ENCODE measurements at regions not wholly inside any gene's neighbourhood (a gene's known extent, or its start where the extent isn't known, plus 50 kb on each side); places are given as distances from the start of the nearest gene placed in this dataset.
"Not testable (repeated sequence)": the region's sequence is repeated elsewhere in the genome, so short reads cannot be mapped to it uniquely, and the experiment has no call there.

DNA sequence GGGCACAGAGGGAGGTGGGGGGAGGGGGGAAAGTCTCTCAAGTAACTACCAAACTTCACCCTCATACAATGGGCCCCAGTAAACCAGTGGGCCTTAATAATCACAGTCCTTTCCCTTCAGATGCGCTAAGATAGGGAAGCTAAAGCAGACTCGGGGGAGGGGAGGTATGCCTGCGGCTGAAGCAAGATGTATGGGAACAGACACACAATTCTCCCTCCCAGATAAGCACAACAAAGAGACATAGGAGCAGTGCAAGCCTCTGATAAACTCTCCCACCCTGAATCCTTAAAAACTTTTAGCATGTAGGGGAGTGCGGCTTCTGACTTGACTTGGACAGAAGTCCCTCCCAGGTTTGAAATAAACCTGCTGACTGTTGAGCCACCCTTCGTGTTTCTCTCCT, 54.7 kb downstream of the PROP1 start:
- not testable (repeated sequence) for DNase-seq (ENCODE audit: low read depth)

DNA sequence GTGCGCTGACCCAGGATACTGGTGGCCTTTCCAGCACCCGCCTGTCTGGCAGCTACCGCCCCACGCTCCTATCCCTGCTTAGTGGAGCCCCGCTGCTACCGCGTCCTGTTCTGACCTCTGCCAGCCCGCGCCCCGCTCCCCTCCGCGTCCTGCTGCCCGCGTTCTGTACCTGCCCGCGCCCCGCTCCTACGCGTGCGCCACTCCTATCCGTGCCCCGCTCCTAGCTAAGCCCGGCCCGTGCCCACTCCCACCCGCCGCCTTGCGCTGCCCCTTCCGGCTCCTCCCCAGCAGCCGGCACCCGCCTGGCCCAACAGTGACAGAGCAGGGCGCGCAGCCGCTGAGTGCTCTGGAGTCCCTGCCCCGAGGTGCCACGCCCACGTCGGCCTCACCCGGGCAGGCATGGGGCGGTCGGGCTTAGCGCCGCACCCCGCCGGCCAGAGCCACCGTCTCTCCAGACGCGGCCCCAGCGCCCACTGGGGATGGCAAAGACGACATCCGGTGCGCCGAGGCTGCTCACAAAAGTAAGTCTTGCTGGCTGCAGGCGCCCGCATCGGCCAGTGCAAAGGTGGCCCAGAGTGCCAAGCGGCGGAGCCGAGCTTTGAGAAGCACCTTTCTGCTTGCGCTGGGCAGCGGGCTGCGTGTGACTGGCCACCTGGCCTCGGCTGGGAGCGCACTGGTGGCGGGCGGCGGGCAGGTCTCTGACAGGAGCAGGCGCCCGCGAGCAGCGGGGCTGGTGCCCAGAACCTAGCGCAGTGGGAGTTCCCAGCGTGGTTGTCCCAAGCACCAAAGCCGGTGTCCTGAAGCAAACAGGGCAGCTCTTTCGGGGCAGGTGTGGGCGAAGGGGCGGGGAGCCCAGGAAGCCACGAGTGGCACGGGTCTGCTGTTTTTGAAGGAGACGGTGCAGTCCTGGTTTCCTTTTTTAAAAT, 56.5 kb downstream of the PROP1 start:
- DNase-seq (ENCODE audit: low read depth): not testable (repeated sequence)

DNA sequence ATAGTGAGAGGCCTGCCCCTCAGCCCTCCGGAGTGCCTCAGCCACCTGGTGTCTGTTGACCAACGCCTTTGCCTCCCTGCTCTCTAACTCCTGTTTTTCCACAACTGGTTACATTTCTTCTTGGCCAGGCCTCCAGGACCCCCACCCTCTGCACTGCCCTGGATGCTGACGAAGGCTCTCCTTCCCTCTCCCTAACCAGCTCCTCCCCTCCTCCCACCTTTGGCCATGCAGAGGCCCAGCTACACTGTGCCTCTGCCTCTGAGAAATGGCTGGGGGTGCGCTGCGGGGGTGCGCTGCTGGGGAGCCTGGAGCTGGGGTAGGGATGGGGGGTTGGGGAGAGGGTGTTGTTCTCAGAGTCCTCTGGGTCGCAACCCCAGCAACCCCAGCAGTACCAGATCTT, 57.3 kb downstream of the PROP1 start:
- DNase-seq (ENCODE audit: low read depth): not testable (repeated sequence)

DNA sequence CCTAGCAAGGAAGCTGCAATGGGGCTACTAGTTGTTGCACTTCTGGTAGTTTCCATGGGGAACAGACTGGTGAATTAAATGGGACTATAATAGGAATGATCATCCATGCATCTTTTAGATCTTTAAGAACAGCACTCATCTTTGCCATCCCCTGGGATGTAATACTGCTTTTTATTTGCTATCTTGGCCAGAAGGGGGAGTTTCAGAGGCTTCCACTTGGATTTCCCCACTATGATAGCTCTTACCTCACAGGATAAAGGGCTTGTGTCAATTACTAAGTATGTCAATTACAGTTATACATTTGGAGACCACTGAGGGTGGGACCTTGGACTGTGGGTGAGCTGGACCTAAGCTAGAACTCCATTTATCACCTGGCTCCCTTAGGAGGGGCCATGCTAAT, 61.8 kb downstream of the PROP1 start:
- DNase-seq (ENCODE audit: low read depth): not testable (repeated sequence)

DNA sequence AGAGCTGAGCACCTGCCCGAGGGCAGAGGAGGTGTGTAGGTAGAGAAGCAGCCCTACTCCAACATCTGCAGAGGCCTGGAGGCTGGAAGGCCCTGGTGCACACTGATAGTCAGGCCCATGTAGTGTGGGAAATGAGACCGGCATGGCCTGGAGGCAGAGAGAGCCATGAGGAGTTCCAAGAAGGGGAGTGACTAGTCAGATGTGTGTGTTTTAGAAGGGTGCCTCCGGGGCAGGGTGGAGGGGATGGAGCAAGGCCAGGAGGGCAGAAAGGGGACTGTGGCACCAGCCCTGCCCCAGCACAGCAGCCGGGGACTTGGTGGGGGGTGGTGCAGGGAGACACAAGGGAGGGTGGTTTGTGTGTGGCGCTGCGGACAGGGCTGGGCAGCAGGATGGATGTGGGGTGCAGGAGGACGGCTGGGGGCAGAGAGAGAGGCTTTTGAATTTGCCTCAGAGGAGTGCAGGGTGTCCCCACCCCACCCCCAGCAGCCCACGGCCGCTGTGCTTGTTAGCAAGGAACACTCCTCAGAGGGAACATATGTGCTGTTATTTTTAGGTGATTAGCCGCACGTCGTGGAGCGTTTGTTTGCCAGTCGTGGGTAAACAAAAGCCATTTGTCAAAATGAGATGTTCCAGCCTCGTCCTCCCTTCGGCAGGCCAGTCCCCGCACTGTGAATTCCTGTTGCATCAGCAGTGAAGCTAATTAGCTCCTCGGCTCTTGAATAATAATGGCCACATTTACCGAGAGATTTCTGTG, 65.6 kb downstream of the PROP1 start:
- not testable (repeated sequence) for DNase-seq (ENCODE audit: low read depth)

DNA sequence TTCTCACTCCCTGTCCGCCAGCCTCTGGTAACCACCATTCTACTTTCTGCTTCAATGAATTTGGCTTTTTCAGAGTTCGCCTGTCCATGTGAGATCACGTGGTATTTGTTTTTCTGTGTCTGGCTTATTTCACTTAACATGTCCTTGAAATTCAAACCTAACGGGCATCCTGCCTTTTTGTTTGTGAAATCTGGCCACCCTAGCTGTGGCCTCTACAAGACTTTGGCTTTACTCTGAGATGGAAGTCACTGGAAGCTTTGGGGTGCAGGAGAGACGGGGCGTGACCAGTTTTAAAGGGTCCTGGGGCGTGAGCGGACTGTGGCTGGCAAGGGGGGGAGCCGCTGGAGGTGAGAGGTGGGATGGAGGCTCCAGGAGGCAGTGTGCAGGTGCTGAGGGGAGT, 66.4 kb downstream of the PROP1 start:
- DNase-seq (ENCODE audit: low read depth): not testable (repeated sequence)

DNA sequence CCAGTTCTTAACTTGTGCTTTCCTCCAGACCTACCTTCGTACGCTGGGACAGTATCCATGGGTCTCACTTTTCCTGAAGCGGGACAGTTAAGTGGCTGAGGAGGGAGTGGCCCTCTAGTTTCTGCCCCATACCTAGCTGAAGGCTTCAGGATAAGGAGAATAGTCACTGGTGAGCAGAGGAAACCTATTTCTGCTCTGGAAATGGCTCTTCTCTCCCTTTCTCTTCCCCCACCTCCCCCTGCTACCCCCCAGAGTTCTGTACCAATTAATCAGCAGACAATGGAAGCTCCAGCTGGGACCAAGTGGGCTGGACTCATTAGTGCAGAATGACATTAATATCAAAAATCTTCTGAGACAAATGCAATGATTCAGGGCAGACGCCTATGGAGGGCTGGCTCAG, 68.5 kb downstream of the PROP1 start:
- DNase-seq (ENCODE audit: low read depth): not testable (repeated sequence)

DNA sequence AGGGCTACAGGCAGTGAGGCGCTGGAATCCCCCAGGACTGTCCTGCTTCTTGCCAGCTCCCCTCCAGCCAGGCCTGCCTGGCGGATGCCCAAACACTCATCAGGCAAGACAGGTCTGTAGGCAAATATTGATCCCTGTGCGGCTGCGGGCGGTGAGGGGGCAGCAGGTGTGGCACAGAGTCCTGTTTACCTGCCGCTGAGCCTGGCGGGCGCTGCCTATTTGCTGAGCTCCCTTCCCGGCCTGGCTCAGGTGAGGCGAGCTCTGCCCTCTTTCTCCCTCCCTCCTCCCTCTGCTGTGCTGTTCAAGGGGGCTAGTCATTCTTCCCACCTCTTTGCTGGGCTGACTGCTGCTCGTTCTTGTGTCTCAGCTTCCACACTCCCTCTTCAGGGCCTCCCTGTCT, 71.5 kb downstream of the PROP1 start:
- not testable (repeated sequence) for DNase-seq (ENCODE audit: low read depth)

DNA sequence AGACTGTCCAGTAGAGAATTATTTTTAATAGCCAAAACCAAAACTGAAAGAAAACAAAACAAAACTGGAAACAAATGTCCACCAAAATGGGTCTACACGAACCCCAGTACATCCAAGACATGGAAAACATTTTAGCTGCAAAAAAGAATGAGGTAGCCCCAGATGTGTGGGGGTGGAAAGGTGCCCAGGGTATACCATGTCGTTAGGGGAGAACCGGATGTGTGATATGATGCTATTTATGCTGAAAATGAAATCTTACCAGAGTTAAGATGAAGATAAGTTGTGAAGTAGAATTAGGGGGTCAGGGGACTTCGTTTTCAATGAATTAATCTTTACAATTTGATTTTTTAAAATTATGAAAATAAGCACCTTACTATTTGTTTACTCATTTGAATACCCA, 72.2 kb downstream of the PROP1 start:
- DNase-seq (ENCODE audit: low read depth): not testable (repeated sequence)

DNA sequence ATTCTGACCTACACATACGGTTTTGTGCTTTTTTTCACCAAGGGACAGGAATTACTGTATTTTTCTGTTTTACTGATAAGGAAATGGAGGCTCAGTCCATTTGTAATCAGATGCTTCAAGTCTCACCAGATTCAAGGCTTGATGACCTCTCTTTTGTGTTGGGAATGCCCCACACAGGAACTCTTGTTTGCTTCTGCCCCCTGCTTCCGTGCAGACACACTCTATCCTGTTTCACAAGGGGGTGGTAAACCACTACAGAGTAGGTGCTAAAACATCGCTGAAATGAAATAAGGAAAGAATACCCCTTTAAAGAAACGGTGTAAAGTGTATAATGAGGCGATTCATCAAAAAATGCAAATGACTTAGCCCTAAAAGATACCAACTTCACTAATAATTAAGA, 72.9 kb downstream of the PROP1 start:
- DNase-seq (ENCODE audit: low read depth): not testable (repeated sequence)

DNA sequence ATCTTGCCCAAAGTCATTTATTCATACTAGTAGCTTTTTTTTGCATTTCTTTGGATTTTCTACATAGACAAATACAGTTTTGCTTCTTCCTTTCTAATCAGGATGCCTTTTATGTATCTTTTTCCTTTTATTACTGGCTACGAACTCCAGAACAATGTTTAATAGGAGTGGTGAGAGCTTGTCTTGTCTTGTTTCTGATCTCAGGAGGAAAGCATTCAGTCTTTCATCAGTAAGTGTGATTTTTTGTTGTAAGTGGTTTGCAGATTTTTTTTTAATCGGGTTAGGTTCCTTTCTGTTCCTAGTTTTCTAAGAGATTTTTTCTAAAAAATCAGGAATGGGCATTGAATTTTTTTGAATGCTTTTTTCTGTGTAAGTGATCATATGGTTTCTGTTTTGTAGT, 86.8 kb downstream of the PROP1 start:
- peak; percentile 14 for DNase-seq (ENCODE audit: low read depth)

DNA sequence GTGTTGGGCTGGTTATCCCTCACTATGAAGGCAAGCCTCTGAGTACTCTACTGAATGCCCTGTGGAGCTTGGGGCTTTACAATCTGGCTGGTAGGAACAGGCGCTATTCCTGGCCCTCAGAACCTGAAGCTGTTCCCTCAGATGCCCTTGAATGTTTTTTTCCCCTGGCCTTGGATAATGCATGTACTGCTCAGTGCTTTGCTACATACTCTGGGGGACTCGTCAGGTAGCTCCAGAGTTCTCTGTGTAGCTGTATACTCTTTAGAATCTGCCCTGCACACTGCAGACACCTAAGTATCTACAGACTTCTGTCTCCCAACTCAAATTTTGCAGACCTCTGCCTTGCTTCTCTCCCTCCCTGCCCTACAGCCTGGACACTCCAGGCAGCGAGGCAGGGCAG, 93.2 kb downstream of the PROP1 start:
- DNase-seq (ENCODE audit: low read depth): not testable (repeated sequence)

DNA sequence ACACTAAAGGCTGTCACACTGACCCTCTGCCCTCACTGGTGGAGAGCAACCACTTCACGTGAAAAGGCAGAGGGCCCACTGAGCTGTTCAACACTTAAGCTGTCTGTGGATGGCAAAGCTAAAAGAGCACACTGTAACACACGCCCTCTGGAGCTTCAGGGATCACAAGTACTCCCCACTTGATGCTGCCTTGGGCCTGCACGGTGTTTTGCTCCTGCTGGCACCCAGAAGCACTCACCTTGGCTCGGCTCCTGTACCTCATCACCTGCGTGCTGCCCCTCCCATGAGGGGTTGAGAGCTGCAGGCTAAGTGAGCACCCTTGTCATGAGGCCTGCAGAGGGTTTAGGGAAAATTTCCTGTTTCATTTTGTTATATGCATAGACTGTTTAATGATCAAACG, 96.0 kb downstream of the PROP1 start:
- not testable (repeated sequence) for DNase-seq (ENCODE audit: low read depth)

DNA sequence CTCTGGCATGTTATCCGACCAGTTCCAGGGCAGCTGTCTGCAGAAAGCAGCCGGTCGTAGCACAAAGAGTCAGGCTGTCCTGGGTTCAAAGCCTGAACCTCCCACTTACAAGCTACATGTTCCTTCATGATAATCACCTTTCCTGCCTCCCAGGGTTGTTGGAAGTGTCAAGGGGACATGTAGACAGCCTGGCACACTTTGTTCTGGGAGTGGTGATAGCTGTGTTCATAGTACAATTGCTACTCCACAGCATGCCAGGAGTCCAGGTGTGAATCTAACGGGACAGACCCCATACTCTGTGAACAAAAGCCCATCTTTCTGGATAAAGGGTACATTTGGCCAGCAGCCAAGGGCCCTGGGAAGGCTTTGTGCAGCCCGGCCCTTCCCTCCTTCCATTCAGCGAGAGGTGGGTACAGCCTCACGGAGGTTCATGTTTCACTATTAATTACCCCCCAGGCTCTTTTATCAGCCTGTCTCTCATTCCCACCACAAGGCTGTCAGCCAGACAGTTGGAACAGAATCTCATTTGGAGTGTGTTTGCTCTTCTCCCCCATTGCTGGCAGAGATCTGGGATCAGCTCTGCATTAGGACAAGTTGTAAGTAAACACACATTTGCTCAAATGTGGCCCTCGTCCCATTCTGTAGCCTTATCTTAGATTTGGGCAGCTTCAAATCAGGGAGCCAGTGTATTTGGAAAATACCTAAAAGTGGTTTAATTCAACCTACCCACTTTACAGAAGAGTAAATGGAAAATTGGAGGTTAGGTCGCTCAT, 101.2 kb downstream of the PROP1 start:
- not testable (repeated sequence) for DNase-seq (ENCODE audit: low read depth)

DNA sequence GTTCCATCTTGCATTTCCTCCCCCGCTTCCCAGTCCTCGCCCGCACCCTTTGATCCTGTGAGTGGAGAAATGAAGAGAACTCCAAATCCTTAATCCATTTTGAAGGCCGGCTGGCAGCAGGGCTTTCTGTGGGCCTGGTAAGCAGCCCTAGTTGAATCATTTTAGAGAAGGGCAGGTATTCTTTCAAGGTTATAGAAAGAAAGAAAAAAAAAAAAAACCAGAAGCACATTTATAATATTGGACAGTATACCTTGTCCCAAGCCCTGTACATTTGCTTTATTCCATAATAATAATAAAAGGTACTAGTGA, 103.7 kb downstream of the PROP1 start:
- not testable (repeated sequence) for DNase-seq (ENCODE audit: low read depth)

DNA sequence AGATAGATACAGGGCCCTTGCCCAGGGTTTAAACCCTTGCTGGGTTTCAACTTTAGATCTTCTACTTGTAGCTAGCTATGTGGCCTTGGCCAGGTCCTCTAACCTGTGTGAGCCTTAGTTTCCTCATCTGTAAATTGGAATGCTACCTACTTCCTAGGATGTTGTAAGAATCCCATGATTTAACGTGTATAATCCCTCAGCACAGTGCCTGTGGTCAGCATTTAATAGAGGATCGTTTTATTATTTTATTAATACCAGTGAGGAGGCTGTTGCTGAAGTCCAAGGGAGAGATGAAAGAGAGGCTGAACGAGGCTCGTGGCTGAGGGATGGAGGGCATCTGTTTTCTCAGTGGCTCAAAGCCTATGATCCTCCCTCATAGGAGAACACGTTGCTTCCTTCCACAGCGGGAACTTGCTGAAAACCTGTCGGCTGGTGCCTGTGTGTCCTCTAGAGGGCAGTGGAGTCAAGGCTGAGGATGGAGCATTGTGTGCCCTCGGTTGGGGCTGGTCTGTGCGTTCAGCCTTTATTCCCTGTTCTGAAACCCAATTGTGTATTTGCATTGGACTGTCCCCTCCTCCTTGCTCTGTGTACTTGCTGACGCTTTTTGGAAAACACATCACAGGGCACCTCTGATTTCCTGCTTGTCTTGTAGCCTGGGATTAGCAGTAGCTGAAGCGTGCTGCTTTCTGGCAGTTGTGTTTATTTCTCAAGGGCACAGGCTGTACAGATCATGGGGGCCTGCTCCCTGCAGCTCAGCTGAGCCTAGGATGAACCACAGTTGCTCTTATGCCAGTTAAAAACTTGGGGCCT, 104.3 kb downstream of the PROP1 start:
- DNase-seq (ENCODE audit: low read depth): not testable (repeated sequence)

DNA sequence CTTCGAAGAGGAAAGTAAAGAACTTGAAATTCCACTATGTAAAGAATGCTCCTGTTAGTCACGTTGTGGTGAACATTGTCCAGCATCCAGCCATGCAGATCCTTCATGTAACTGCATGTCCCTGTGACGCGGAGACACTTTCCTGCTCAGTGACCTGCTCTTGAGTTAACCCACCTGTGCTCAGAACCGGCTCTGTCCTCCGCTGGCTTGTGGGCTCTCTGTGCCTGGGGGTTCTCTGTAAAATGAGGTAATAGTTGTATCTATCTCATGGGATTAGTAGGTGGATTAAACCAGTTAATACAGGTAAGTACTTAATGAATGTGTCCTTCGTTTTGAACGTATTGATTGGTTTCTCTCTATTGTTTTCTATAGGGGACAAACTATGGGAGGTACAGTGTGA, 100.6 kb upstream of the FAM153A start:
- DNase-seq (ENCODE audit: low read depth): not testable (repeated sequence)

DNA sequence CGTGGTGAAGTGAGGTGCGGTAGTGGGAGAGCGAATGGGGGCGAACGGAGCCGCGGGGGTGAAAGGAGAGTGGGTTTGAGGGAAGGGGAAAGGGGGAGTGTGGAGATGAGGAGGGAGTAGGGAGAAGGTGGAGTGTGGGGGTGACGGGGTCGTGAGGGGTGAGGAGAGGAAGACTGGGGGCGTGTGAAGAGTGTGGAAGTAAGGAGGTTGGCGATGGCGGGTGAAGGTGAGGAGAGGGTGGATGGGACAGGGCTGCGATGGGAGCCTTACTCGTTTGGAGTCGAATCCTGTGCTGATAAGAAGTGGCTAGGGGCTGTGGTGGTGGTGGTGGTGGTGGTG, 93.2 kb upstream of the FAM153A start:
- not testable (repeated sequence) for DNase-seq (ENCODE audit: low read depth)

DNA sequence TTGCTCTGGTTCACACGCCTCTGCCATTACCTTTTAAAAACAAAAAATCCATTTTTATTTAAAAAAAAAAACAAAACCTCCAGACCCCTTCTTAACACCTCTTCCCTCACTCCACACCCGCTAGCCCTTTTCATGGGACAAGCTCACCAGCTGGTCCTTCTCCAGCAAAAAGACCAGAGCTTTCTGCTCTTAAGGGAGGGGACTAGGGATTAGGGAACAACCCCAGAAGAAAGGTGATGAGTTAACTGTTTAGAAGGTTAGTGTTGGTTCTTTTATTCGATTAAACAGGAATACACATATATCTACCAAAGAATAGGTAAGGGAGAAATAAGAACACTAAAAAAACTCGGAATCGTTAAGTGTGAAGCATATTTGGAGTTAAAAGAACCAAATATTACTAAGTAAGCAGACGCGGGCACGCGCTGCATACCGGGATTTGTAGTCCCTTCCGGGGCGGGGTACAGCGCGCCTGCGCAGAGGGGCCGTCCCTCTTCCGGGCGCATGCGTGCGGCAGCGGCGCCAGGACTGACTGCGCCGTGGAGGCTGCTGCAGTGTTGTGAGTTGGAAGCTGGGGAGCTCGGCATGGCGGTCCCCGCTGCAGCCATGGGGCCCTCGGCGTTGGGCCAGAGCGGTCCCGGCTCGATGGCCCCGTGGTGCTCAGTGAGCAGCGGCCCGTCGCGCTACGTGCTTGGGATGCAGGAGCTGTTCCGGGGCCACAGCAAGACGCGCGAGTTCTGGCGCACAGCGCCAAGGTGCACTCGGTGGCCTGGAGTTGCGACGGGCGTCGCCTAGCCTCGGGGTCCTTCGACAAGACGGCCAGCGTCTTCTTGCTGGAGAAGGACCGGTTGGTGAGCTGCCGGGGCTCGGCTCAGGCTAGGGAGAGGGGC, 92.6 kb upstream of the FAM153A start:
- not testable (repeated sequence) for DNase-seq (ENCODE audit: low read depth)

DNA sequence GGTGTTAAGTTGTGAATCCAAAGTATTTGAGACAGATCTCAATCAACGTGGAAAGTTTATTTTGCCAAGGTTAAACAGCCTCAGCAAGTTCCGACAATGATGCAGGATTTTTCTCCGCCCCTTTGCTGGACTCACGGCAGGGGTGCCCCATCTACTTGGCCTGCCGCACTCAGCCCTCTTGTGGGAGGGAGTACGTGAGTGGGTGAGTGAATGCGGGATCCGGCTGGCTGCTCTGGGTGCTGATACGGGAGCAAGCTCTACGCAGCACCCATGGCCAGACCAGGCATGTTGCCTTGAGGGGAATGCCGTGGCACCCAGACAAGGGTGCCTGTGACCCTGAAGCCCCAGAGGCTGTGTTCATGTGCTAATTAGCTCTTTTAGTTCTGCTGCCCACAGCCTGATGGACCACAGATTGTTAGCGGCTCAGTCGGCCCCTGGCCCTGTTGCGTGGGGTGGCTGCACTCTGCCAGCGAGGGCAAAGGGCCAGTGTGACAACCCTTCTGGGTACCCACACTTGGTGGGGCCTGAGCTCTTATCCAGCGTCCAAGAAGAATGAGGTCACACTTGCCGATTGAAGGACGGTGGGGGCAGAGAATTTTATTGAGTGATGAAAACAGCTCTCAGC, 81.2 kb upstream of the FAM153A start:
- not testable (repeated sequence) for DNase-seq (ENCODE audit: low read depth)
